GM03348 (cell line): ENCODE measurements at regions not wholly inside any gene's neighbourhood (a gene's known extent, or its start where the extent isn't known, plus 50 kb on each side); places are given as distances from the start of the nearest gene placed in this dataset.
"Not testable (repeated sequence)": the region's sequence is repeated elsewhere in the genome, so short reads cannot be mapped to it uniquely, and the experiment has no call there.

ENCODE experiments used
- DNase-seq: peaks from one replicate; pipeline ENCODE4 v3.0.0; 2012; ENCODE audit warnings: low spot score

- no peak for DNase-seq
Observed at GRCh38 chr2:194526121-194526520, 1130.9 kb upstream of the SLC39A10 start.

DNA sequence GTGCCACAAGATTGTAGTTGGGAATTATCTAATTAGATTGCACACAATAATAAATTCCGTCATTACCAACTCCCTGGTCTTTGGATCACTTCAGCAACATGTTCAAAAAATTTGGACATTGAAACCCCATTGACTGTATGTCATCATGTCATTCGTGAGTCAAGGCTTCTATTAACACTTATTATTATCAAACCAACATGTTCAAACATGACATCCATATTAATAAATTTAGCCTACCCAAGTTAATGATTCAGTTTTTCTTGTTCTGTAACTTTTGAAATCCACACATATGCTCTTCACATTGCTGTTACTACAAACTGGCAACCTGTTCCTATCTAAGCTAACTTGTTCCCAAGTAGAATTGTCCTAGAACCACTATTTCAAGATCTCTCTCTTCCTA lies 1142.7 kb upstream of the SLC39A10 start:
- DNase-seq = no peak

DNA sequence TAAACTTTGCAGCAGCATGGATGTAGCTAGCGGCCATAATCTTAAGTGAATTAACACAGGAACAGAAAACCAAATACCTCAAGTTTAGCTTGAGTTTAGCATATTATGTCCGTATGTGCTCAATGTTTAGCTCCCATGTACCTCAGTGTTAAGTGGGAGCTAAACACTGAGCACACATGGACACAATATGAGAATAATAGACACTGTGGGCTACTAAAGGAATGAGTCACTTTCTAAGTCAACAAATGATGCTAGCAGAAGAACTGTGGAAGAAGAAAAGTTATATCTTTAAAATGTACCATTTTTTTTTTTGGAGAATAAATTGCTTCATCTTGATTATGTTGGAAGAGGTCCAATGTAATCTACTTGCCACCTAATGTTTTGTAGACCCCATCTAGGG lies 1146.0 kb upstream of the SLC39A10 start:
- DNase-seq = not testable (repeated sequence)

- DNase-seq = not testable (repeated sequence)
Observed at GRCh38 chr2:194504876-194505275, 1152.2 kb upstream of the SLC39A10 start.

DNA sequence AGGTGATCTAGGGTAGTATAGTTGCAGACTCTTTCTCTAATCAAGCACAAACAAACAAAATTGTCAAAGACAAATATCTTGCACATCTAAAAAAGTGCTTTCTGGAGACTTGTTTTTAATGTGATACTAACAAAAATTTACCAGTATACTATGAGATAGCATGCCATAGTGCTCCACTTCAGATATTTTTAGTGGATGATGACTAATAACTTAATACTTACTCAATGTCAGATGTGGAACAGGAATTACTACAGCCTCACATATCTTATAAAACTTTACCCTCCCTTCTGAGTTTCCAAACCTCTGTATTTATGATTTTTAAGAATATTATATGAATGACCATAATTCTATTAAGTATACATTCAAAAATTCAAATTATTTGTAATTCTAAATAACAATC lies 1162.0 kb upstream of the SLC39A10 start:
- DNase-seq = no peak

DNA sequence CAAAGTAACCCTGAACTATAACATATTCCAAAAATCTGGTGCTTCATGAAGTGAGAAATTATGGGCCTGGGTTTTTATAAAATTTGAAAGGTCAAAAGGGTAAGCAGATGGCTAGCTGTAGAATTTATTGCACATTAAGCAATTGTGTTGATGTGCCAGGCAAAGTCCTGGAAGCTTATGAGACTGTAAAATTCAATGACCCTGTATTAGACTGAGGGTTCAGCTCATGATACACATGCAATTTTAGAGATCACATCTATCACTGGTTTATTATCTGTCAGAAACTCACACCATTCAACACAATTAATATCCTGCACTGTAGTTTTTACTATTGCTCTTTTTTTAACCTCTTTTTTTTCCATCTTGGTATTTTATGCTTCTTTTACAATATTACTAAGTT lies 1162.6 kb upstream of the SLC39A10 start:
- no peak for DNase-seq

GRCh38 chr2:194491409-194492115 lies 1165.5 kb upstream of the SLC39A10 start:
- DNase-seq = no peak

- DNase-seq = no peak
Observed at GRCh38 chr2:194486326-194486725, 1170.7 kb upstream of the SLC39A10 start.

DNA sequence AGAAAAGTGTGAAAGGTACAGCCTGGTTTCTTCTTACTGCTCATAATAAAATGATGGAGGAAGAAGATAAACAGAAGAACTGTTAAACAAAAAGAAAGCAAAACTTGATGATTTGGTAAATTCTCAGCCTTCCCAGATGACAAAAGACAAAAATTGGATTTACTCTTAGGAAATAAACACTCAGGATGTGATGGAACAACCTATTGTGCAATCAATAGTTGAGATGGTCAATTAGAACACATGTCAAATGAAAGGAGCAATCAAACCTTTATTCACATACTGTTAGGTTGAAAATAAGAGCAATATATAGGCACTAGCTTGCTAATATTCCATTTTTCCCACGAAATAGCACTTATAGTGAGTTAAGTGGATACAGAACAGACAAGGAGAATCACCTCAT lies 1174.0 kb upstream of the SLC39A10 start:
- no peak for DNase-seq

- no peak for DNase-seq
Observed at GRCh38 chr2:194465641-194466040, 1191.4 kb upstream of the SLC39A10 start.

DNA sequence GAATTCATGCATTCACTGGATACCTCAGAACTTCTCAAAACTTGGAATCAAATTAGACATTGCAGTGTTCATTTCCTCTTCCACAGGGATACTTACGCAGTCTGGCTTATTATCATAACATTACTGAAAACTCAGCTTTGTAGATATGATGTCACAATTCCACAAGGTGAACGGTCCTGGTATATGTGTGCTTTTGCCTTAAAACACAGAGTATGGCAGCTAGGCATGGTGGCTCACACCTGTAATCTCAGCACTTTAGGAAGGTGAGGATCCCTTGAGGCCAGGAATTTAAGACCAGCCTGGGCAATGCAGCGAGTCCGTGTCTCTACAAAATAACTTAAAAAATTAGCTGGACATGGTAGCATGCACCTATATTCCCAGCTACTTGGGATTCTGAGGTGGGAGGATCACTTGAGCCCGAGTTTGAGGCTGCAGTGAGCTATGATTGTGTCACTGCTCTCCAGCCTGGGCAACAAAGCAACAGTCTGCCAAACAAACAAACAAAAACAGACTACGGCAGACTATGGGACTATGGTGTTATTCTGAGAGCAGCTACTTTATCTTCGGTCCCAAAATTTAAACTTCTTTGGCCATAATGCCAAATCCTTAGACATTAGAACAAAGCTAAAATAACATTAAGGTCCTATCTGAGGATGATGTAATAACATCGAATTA lies 1191.9 kb upstream of the SLC39A10 start:
- no peak for DNase-seq

GRCh38 chr2:194462883-194463282 lies 1194.1 kb upstream of the SLC39A10 start:
- not testable (repeated sequence) for DNase-seq

- DNase-seq = no peak
Observed at GRCh38 chr2:194455358-194455757, 1201.7 kb upstream of the SLC39A10 start.

DNA sequence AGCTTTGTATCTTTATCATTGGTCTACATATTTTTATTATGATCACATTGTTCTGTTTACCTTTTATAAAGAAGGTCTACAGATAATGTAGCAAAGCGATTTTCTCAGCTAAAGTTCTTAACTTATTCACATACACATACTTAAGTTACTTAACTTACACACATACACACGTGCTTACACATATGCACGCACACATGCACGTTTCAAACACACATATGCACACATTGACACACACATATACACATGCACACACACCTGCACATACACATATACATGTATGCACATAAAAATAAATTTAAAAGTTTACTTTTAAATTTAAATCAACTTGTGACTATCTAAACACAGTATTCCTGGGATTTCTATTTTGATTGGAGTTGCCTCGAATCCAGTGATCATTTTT lies 1204.5 kb upstream of the SLC39A10 start:
- no peak for DNase-seq

DNA sequence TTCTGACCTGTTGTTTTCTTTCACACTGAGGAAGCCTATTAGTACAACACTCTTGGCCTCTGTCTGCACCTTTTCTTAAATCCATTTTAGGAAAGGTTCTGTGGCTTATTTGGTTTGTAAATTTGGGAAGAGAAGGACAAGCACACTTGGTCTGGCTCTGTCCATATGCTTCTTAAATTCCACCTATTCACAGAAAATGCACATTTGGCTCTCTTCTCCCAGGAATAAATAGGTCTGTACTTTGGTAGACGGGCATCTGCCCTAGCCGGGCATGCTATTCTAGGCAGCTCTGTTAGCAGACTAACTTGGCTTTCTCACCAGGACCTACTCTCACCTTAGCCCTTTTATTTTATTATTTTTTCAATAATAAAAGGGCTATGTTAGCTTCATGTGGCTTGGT lies 1211.8 kb upstream of the SLC39A10 start:
- no peak for DNase-seq

DNA sequence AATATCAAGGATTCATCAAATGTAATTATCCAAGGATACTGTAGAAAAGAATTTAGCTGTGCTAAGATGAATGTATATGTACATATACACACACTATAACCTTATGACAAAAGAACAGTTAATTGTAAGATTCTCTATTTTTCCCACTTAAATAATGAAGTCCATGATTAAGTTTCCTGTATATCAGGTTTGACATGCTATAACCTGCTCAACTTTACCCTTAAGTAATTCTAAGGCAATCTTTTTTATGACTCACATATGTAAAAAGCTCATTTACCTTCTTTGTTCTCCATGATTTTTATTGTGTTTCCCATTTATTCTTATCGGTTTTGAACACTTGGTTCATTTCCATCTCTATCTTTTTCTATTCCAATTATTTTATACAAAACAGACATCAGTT lies 1213.1 kb upstream of the SLC39A10 start:
- DNase-seq = no peak

DNA sequence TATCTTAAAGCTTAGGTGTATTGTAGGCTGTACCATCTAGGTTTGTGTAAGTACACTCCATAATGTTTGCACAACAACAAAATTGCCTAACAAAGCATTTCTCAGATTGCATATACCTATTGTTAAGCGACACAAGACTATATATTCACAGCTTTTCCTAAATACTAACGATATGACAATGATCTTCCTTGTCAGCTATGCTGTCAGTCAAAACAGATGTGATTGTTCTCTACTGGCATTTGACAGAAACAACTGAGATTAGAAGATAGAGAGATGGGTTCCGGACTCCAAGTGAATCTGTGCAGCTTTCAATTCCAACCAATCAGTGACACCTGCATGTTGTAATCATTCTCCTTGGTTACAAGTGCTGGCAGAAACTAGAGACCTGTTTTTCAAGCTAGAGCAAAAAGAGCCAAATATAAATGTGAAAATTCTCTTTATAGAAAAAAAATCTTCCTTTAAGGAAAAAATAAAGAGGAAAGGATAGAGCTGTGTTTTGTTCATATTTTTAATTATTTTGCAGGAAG lies 1232.3 kb upstream of the SLC39A10 start:
- DNase-seq = no peak

DNA sequence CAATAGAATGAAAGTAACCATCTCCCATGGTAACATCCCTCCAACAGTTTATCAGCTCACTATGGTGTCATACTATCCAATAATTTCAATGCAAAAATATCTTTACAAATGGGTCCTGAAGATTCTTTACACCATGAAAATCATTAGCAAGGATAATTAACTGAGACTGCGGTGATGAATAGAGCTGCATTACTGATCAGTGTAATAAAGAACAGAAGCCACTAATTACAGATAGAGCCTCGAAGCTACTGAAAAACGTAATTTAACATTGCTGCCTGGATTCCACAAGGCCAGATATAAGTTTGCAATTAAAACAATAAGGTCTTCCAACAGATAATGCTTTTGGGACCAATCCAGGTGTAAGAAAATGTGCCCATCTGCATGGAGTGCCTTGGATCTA lies 1245.8 kb upstream of the SLC39A10 start:
- no peak for DNase-seq

DNA sequence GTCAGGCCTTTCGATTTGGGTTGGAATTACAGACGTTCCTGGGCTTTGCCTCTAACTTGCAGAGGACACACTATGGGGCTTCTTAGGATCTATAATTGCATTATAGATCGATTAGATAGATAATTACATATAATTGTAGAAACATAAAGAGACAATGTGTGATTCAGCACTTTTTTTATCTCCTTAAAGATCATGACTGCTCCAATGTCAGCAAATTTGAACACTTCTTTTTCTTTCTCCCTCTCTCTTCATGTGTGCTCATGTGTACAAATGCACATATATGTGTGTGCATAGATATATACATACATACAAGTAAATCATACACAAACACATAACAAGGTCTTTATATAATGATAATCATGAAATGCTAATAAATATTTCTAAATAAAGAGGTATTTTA lies 1261.2 kb upstream of the SLC39A10 start:
- DNase-seq = no peak

DNA sequence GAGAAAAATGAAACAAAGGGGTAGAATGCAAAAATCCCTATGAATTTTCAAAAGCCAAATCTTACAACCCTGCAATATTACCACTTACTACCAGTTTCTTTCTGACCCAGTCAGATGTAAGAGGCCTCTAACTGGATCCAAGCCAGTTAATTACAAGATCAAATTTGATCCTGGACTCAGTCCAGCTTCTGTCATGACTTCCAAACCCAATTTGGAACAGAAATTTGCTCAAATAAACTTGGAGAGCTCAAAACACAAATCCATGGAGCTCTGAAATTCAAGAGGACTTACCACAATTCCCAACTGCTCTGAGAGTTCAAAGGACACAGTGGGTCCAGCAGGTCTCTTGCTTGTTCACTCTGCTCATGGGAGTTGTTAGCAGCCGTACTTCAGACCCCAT lies 1271.7 kb upstream of the SLC39A10 start:
- DNase-seq = no peak

DNA sequence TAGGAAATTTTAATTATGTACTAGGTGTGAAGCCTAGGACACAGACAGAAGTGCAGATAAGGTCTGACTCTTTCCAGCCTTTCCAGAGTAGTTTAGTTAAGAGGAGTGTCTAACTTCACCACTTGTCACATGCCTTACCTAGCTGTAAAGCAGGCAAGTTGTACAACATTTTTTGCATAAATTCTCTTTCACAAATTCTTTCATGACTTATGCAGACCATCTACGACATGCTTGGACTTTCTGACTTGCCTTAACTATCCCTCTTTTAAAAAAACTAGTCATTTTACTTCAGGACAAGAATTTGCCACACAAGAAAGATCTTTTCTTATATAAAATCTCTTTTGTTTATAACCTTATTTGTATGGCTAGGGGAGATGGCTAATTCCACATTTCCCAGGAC lies 1273.6 kb upstream of the SLC39A10 start:
- no peak for DNase-seq

- no peak for DNase-seq
Observed at GRCh38 chr2:194382221-194382620, 1274.8 kb upstream of the SLC39A10 start.

- no peak for DNase-seq
Observed at GRCh38 chr2:194380011-194380410, 1277.0 kb upstream of the SLC39A10 start.

DNA sequence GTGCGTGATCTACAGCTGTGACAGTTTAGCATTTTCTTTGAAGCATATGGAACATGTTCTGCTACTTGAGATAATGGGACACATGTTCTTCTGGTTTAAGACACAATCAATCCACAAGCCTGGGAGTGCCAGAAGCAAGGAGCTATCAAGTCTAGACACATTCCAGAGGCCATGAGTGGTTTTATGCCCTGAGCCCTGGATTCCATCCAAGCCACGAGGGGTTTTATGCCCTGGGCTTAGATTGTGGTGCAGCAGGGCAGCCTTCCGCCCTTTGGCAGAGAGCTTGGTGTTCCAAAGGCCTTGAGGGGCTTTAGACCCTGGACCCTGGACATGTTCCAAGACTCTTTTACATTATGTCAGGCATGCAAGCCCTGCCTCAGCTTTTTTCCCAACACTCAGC lies 1289.6 kb upstream of the SLC39A10 start:
- DNase-seq = not testable (repeated sequence)
